ENCODE measurements at regions not wholly inside any gene's neighbourhood (a gene's known extent, or its start where the extent isn't known, plus 50 kb on each side); places are given as distances from the start of the nearest gene placed in this dataset.

GRCh38 chr15:38005953-38006808 is 71.7 kb downstream of the TMCO5A start:
- TF ChIP-seq REST (IDR thresholded peaks at IDR 0.05), result no peak
- no peak for TF ChIP-seq CTCF (IDR thresholded peaks at IDR 0.05)
- no peak for TF ChIP-seq BHLHE40 (IDR thresholded peaks at IDR 0.05; ENCODE audit: low read depth, low read length)
- TF ChIP-seq RNF2 (IDR thresholded peaks at IDR 0.05; ENCODE audit: borderline replicate concordance, low read depth), result no peak
- no peak for TF ChIP-seq PBX3 (IDR thresholded peaks at IDR 0.05)
- TF ChIP-seq CEBPB (IDR thresholded peaks at IDR 0.05), result no peak
- TF ChIP-seq FOSL2 (IDR thresholded peaks at IDR 0.05), result no peak
- no peak for TF ChIP-seq FOSL2 (CRISPR knock-in tag; IDR thresholded peaks at IDR 0.05)
- no peak for TF ChIP-seq CBX2 (IDR thresholded peaks at IDR 0.05; ENCODE audit: borderline replicate concordance, low read depth)
- TF ChIP-seq ESRRA (IDR thresholded peaks at IDR 0.05; ENCODE audit: borderline replicate concordance, low read length), result no peak
- no peak for TF ChIP-seq POLR2A (IDR thresholded peaks at IDR 0.05; ENCODE audit: low read length)
- no peak for TF ChIP-seq EP300 (IDR thresholded peaks at IDR 0.05)
- no peak for TF ChIP-seq RCOR1 (IDR thresholded peaks at IDR 0.05; ENCODE audit: low read depth, low read length)
- TF ChIP-seq RFX5 (IDR thresholded peaks at IDR 0.05), result no peak
